B cell (primary cell): ENCODE measurements at regions not wholly inside any gene's neighbourhood (a gene's known extent, or its start where the extent isn't known, plus 50 kb on each side); places are given as distances from the start of the nearest gene placed in this dataset.

Experiments
- ATAC-seq: fragments of 200-7000 bp; cut with Tn5 transposase; one replicate; pipeline ENCODE4 v1.10.0; 2021; ENCODE audit warnings: low read depth, mild to moderate bottlenecking, moderate number of reproducible peaks, moderate library complexity
- CTCF ChIA-PET: fragments of 350-600 bp; sonication (Branson Sonifier 250); formaldehyde crosslinking; loops from one replicate; lab custom pipeline; 2021; ENCODE audit warnings: antibody characterized with exemption, inconsistent platforms; lab: Charles Lee
- POLR2A ChIA-PET: fragments of 350-600 bp; sonication (Branson Sonifier 250); formaldehyde crosslinking; loops from one replicate; lab custom pipeline; 2021; ENCODE audit warnings: antibody characterized with exemption; lab: Charles Lee
- DNase-seq: peaks from one replicate; pipeline ENCODE4 v3.0.0; 2013
- H2AFZ ChIP-seq: 2 replicates; pipeline ENCODE4 v1.6.1; 2012; ENCODE audit warnings: mild to moderate bottlenecking, low read depth, low read length; ENCODE audit not compliant: insufficient read depth, poor library complexity, severe bottlenecking
- H3K27ac ChIP-seq, 2 donors: 1 replicate in 1 of 2; 2 replicates in 1 of 2; pipeline ENCODE4 v1.5.1; 2012 to 2013; ENCODE audit warnings: low read length in 2 of 2, mild to moderate bottlenecking in 2 of 2, moderate library complexity in 1 of 2
- H3K27me3 ChIP-seq, 4 experiments: fragments of 200-600 bp in 1 of 4; sonication (generic) in 1 of 4; replicated peaks in 1 of 4; 1 replicate in 2 of 4; 2 replicates in 2 of 4; pipeline versions ENCODE4 v1.6.1 to v1.7.0; 2013 to 2016; ENCODE audit warnings: low read length in 3 of 4, mild to moderate bottlenecking in 2 of 4, mixed read lengths in 1 of 4, moderate library complexity in 1 of 4; ENCODE audit not compliant: insufficient read depth in 4 of 4, control insufficient read depth in 3 of 4; ENCODE audit errors: control extremely low read depth in 1 of 4
- H3K36me3 ChIP-seq, 2 experiments: replicated peaks in 1 of 2; 1 replicate in 1 of 2; 2 replicates in 1 of 2; pipeline versions ENCODE4 v1.6.1 to v1.7.1; 2013; ENCODE audit warnings: low read length in 1 of 2; ENCODE audit not compliant: insufficient read depth in 2 of 2, control insufficient read depth in 1 of 2; ENCODE audit errors: control extremely low read depth in 1 of 2, extremely low read depth in 1 of 2
- H3K4me1 ChIP-seq, 2 donors: fragments of 200-600 bp in 1 of 2; sonication (generic) in 1 of 2; 1 replicate in 1 of 2; 2 replicates in 1 of 2; pipeline versions ENCODE4 v1.5.1 to v1.6.1; 2013 to 2017; ENCODE audit warnings: low read length in 2 of 2; ENCODE audit not compliant: control insufficient read depth in 2 of 2, insufficient read depth in 2 of 2
- H3K4me2 ChIP-seq: replicated peaks from 2 replicates; pipeline ENCODE3; 2012; ENCODE audit warnings: mild to moderate bottlenecking, low read depth, low read length; ENCODE audit not compliant: poor library complexity, severe bottlenecking
- H3K4me3 ChIP-seq, 5 experiments: fragments of 200-600 bp in 1 of 5; sonication (generic) in 1 of 5; 1 replicate in 3 of 5; 2 replicates in 2 of 5; pipeline versions ENCODE4 v1.5.1 to v1.7.0; 2011 to 2016; ENCODE audit warnings: low read length in 4 of 5, mild to moderate bottlenecking in 4 of 5, low read depth in 2 of 5, control low read depth in 1 of 5, moderate library complexity in 1 of 5; ENCODE audit not compliant: insufficient read depth in 1 of 5; ENCODE audit errors: control extremely low read depth in 1 of 5, extremely low read depth in 1 of 5
- H3K79me2 ChIP-seq: fragments of 200-600 bp; sonication (generic); one replicate; pipeline ENCODE4 v1.6.0; 2016; ENCODE audit warnings: low read length; ENCODE audit not compliant: control insufficient read depth, insufficient read depth
- H3K9ac ChIP-seq: fragments of 200-600 bp; sonication (generic); 2 replicates; pipeline ENCODE4 v1.6.1; 2017; ENCODE audit warnings: mild to moderate bottlenecking, low read length, moderate library complexity
- H3K9me3 ChIP-seq, 3 donors: one replicate each; pipeline versions ENCODE4 v1.6.1 to v1.7.1; 2013; ENCODE audit warnings: low read length in 2 of 3; ENCODE audit not compliant: control insufficient read depth in 2 of 3, insufficient read depth in 1 of 3; ENCODE audit errors: control extremely low read depth in 1 of 3
- H4K20me1 ChIP-seq: 2 replicates; pipeline ENCODE4 v1.6.0; 2012; ENCODE audit warnings: mild to moderate bottlenecking, low read length; ENCODE audit not compliant: insufficient read depth, control insufficient read depth, poor library complexity, severe bottlenecking
- H3K27ac Mint-ChIP-seq: one replicate; pipeline ENCODE4 v1.8.0; 2021; ENCODE audit warnings: mixed read lengths
- H3K27me3 Mint-ChIP-seq: one replicate; pipeline ENCODE4 v1.8.0; 2021; ENCODE audit warnings: mixed read lengths
- H3K4me1 Mint-ChIP-seq: one replicate; pipeline ENCODE4 v1.8.0; 2021; ENCODE audit warnings: mixed read lengths
- H3K4me3 Mint-ChIP-seq: one replicate; pipeline ENCODE4 v1.8.0; 2021; ENCODE audit warnings: mixed read lengths
- H3K9me3 Mint-ChIP-seq: one replicate; pipeline ENCODE4 v1.8.0; 2022; ENCODE audit warnings: mixed read lengths; ENCODE audit not compliant: insufficient read depth
- EZH2 ChIP-seq: IDR thresholded peaks from 2 replicates; pipeline ENCODE4 v1.6.1; 2012; ENCODE audit warnings: borderline replicate concordance, low read depth, mild to moderate bottlenecking, moderate library complexity, low read length; ENCODE audit not compliant: insufficient read depth, poor library complexity, severe bottlenecking
- WGBS: methylation state at CpG from one replicate; pipeline ENCODE4 v1.1.5; 2013; ENCODE audit warnings: missing lambda C conversion rate; ENCODE audit not compliant: insufficient coverage; 5-methylcytosine and 5-hydroxymethylcytosine counted together
- intact Hi-C: fragments of 100-400 bp; cut with micrococcal nuclease; formaldehyde crosslinking; loops from one replicate; pipeline ENCODE4 v1.10.0; 2022
- TF ChIP-seq, protein P1 (sequence below): fragments of 200-600 bp; IDR thresholded peaks from one replicate; pipeline ENCODE4 v1.8.0; 2022; ENCODE audit warnings: antibody characterized with exemption, mild to moderate bottlenecking

DNA sequence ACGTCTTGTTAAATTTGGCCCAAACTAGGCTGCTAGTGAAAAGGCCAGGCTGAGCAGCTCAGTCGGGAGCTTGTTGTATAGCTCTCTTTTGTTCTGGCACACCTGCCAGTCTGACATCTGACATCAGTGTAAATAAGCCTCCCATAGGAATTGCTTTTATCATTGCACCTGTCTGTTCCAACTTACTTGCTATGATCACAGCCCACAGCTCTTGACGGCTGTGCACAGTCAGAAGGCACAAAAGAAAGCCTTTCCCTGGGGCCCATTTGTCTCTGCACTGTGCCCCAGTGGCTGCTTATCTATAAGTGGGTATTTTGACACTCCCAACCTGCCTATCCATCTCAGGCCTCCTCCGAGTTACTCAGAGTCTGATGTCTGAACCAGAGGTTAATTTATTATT lies 324.5 kb downstream of the NUAK1 start:
- H3K4me3 ChIP-seq, result no peak overlapping the region
- WGBS, result 92% methylated on average over 2 of the region's 4 CpGs
- TF ChIP-seq EZH2, result no peak
- TF ChIP-seq, protein P1, sequence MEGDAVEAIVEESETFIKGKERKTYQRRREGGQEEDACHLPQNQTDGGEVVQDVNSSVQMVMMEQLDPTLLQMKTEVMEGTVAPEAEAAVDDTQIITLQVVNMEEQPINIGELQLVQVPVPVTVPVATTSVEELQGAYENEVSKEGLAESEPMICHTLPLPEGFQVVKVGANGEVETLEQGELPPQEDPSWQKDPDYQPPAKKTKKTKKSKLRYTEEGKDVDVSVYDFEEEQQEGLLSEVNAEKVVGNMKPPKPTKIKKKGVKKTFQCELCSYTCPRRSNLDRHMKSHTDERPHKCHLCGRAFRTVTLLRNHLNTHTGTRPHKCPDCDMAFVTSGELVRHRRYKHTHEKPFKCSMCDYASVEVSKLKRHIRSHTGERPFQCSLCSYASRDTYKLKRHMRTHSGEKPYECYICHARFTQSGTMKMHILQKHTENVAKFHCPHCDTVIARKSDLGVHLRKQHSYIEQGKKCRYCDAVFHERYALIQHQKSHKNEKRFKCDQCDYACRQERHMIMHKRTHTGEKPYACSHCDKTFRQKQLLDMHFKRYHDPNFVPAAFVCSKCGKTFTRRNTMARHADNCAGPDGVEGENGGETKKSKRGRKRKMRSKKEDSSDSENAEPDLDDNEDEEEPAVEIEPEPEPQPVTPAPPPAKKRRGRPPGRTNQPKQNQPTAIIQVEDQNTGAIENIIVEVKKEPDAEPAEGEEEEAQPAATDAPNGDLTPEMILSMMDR, result no peak
- Mint-ChIP-seq H3K4me1 (no peaks in the 10 kb centered on the region), H3K27me3 (no peaks in the 10 kb centered on the region), H3K27ac (no peak overlapping the region), H3K9me3 (peaks cover 3% of the 10 kb centered on the region), H3K4me3 (no peak overlapping the region)
- intact Hi-C loops, result no loop called here
- peaks cover 0 to 3% (median 0%) of the 10 kb centered on the region in 3 donors for H3K9me3 ChIP-seq
- ATAC-seq (no peak), DNase-seq (no peak)
- no peaks in the 10 kb centered on the region for H3K36me3 ChIP-seq
- no peaks in the 10 kb centered on the region for H4K20me1 ChIP-seq
- CTCF ChIA-PET, result no interaction called here
- POLR2A ChIA-PET, result no interaction called here
- no peak overlapping the region for H3K4me2 ChIP-seq
- no peak overlapping the region for H3K27ac ChIP-seq
- H3K4me1 ChIP-seq, result no peaks in the 10 kb centered on the region
- H3K27me3 ChIP-seq, result no peaks in the 10 kb centered on the region
- no peak overlapping the region for H2AFZ ChIP-seq
- no peaks in the 10 kb centered on the region for H3K79me2 ChIP-seq
- no peak overlapping the region for H3K9ac ChIP-seq

DNA sequence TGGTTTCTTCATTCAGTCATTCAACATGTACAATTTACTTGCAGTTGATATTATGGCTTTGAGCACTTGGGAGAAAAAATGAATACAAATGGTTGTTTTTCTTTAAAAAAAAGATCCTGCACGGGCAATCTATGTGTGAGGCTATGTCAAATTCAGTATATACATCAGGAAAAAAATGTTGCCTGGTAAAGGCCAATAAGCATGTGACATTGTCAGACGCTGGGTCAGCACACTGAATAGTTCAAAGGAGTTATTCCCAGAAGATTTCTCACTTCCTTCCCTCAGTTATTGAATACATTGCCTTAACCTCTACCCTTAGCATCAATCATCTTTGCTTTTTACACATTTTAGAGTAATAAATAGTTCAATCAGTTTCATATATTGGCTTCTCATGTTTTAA lies 319.2 kb downstream of the NUAK1 start:
- TF ChIP-seq, protein P1, result no peak
- no peak for TF ChIP-seq EZH2
- POLR2A ChIA-PET, result no interaction called here

More for the DNA sequence above, 319.2 kb downstream of the NUAK1 start:
- no peak overlapping the region for H2AFZ ChIP-seq
- Mint-ChIP-seq H3K9me3 (no peaks in the 10 kb centered on the region), H3K4me3 (no peak overlapping the region), H3K27me3 (peaks cover 12% of the 10 kb centered on the region), H3K27ac (no peak overlapping the region), H3K4me1 (no peaks in the 10 kb centered on the region)
- H4K20me1 ChIP-seq, result no peaks in the 10 kb centered on the region
- H3K9ac ChIP-seq, result no peak overlapping the region
- ATAC-seq, result no peak
- H3K4me1 ChIP-seq, result no peaks in the 10 kb centered on the region
- H3K4me2 ChIP-seq, result no peak overlapping the region
- intact Hi-C loops, result no loop called here
- WGBS, result 100% methylated on average over 1 of the region's 2 CpGs
- H3K9me3 ChIP-seq, result no peaks in the 10 kb centered on the region
- H3K27ac ChIP-seq, result no peak overlapping the region
- CTCF ChIA-PET, result no interaction called here
- no peak for DNase-seq
- H3K79me2 ChIP-seq, result no peaks in the 10 kb centered on the region
- H3K4me3 ChIP-seq, result no peak overlapping the region
- H3K36me3 ChIP-seq, result no peaks in the 10 kb centered on the region
- H3K27me3 ChIP-seq, result peaks cover 0 to 5% (median 0%) of the 10 kb centered on the region in 4 experiments
